ENCODE measurements at regions not wholly inside any gene's neighbourhood (a gene's known extent, or its start where the extent isn't known, plus 50 kb on each side); places are given as distances from the start of the nearest gene placed in this dataset.

GRCh38 chr5:26229848-26230247 is 808.5 kb downstream of the CDH9 start:
- H3K27ac Mint-ChIP-seq, result no peak overlapping the region
- ChIA-PET POLR2A (no interaction called here), CTCF (no interaction called here)
- DNase-seq, result no peak
- H3K4me1 Mint-ChIP-seq (ENCODE audit: low read depth), result no peaks in the 10 kb centered on the region
- peaks cover 30% of the 10 kb centered on the region for H3K9me3 Mint-ChIP-seq
- H3K4me3 Mint-ChIP-seq, result no peak overlapping the region
- no peaks in the 10 kb centered on the region for H3K27me3 Mint-ChIP-seq
- H3K36me3 Mint-ChIP-seq, result no peaks in the 10 kb centered on the region
- intact Hi-C loops (cut with micrococcal nuclease), result no loop called here

DNA sequence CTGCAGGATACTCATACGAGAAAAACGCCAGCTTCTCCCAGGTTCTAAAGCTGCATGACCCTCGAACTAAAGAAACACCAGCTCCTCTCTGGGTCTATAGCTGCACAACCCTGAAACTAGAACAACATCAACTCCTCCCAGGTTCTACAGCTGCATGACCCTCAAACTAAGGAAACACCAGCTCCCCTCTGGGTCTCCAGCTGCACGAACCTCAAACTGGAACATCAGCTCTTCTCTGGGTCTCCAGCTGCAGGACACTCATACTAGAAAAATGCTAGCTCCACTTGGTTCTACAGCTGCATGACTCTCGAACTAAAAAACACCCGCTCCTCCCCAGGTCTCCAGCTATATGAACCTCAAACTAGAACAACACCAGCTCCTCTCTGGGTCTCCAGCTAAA is 811.1 kb downstream of the CDH9 start:
- Mint-ChIP-seq H3K4me1 (ENCODE audit: low read depth) (no peaks in the 10 kb centered on the region), H3K9me3 (peaks cover 28% of the 10 kb centered on the region), H3K36me3 (no peaks in the 10 kb centered on the region), H3K4me3 (no peak overlapping the region), H3K27me3 (no peaks in the 10 kb centered on the region), H3K27ac (no peak overlapping the region)
- CTCF ChIA-PET, result no interaction called here
- no peak for DNase-seq
- intact Hi-C loops (cut with micrococcal nuclease), result no loop called here
- POLR2A ChIA-PET, result no interaction called here

DNA sequence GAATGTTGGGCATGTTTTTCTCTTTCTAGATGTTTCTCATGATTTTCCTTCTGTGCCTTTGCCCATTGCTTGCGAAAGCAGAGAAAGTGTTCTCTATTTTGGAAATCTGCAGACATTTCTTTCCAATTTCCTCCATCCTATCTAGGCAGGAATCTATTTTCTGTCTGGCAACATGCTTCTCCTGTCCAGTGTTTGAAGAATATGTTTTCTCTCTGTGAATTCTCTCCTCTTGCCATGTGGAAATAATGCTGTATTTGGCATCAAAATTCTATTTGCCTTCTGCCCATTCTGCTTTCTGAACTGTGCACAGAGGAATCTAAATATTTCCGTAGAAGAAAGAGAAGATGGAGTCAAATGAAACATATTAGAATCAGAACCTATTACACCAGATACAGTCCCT is 833.3 kb downstream of the CDH9 start:
- ChIA-PET POLR2A (no interaction called here), CTCF (no interaction called here)
- no peaks in the 10 kb centered on the region for H3K27me3 Mint-ChIP-seq
- H3K4me3 Mint-ChIP-seq, result no peak overlapping the region
- intact Hi-C loops (cut with micrococcal nuclease), result no loop called here
- no peaks in the 10 kb centered on the region for H3K36me3 Mint-ChIP-seq
- DNase-seq, result no peak
- peaks cover 4% of the 10 kb centered on the region for H3K9me3 Mint-ChIP-seq
- H3K4me1 Mint-ChIP-seq (ENCODE audit: low read depth), result no peaks in the 10 kb centered on the region
- H3K27ac Mint-ChIP-seq, result no peak overlapping the region

DNA sequence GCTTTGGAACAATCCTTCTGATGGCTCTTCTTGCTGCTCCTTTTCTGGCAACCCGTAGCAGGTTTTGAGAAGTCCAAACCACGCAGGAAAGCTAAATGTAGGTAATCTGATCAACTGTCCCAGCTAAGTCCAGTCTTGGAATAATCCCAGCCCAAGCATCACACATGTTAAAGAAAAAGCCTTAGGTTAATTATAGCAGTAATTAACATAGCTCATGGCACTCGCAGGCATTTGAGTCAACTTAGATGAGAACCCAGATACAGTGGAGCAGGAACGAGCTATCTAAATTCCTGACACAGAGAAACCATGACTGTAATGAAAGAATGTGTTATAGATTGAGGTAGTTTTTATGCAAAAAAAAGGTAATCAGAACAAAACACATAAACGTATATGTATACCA is 844.8 kb downstream of the CDH9 start:
- CTCF ChIA-PET, result no interaction called here
- no peak for DNase-seq
- H3K4me1 Mint-ChIP-seq (ENCODE audit: low read depth), result no peaks in the 10 kb centered on the region
- intact Hi-C loops (cut with micrococcal nuclease), result no loop called here
- H3K27me3 Mint-ChIP-seq, result no peaks in the 10 kb centered on the region
- H3K36me3 Mint-ChIP-seq, result no peaks in the 10 kb centered on the region
- no peak overlapping the region for H3K27ac Mint-ChIP-seq
- POLR2A ChIA-PET, result no interaction called here
- peaks cover 25% of the 10 kb centered on the region for H3K9me3 Mint-ChIP-seq
- H3K4me3 Mint-ChIP-seq, result no peak overlapping the region

DNA sequence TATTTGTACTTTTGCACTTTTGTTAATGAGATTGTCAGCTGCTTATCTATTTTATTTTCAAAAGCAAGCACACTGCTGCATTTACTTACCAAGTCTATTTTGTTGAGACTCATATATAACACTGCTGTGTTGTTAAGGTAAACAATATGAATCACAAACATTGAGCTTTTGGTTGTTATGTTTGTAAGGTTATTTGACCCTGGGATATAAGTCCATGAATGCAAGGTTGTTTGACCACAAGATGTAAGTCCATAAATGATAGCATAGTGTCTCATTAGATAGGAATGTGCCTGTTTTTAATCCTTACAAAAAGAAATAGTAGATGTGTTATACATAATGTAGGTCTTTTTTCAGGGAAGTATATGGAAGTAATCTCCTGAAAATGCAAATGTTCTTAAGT is 845.9 kb downstream of the CDH9 start:
- H3K27ac Mint-ChIP-seq, result no peak overlapping the region
- H3K4me3 Mint-ChIP-seq, result no peak overlapping the region
- no peaks in the 10 kb centered on the region for H3K27me3 Mint-ChIP-seq
- ChIA-PET CTCF (no interaction called here), POLR2A (no interaction called here)
- no peaks in the 10 kb centered on the region for H3K36me3 Mint-ChIP-seq
- intact Hi-C loops (cut with micrococcal nuclease), result no loop called here
- H3K9me3 Mint-ChIP-seq, result peaks cover 19% of the 10 kb centered on the region
- no peak for DNase-seq
- no peaks in the 10 kb centered on the region for H3K4me1 Mint-ChIP-seq (ENCODE audit: low read depth)

DNA sequence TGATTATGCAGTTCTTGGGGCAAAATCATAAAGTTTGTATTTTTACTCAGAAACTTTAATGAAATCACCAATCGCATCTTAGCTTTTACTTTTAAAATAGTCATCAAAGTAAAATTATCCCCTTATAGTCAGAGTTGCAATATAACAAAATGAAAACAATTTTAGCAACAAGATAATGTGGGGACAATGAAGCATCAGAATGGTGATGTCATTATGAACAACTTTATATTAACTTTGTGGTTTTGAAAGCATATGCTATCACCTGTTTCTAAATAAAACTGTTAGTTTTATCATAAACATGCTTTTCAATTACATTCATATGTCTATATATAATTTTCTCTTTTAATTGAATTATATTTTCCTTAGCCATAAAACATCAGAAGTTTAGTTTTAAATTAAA is 856.8 kb downstream of the CDH9 start:
- intact Hi-C loops (cut with micrococcal nuclease), result no loop called here
- Mint-ChIP-seq H3K4me3 (no peak overlapping the region), H3K27me3 (no peaks in the 10 kb centered on the region), H3K9me3 (peaks cover 11% of the 10 kb centered on the region), H3K27ac (no peak overlapping the region), H3K4me1 (ENCODE audit: low read depth) (no peaks in the 10 kb centered on the region), H3K36me3 (no peaks in the 10 kb centered on the region)
- CTCF ChIA-PET, result no interaction called here
- no peak for DNase-seq
- POLR2A ChIA-PET, result no interaction called here

- ChIA-PET CTCF (no interaction called here), POLR2A (no interaction called here)
- intact Hi-C loops (cut with micrococcal nuclease), result no loop called here
- H3K27me3 Mint-ChIP-seq, result no peaks in the 10 kb centered on the region
- no peaks in the 10 kb centered on the region for H3K36me3 Mint-ChIP-seq
- no peaks in the 10 kb centered on the region for H3K4me1 Mint-ChIP-seq (ENCODE audit: low read depth)
- peaks cover 27% of the 10 kb centered on the region for H3K9me3 Mint-ChIP-seq
- DNase-seq, result no peak
- H3K27ac Mint-ChIP-seq, result no peak overlapping the region
- no peak overlapping the region for H3K4me3 Mint-ChIP-seq
These were observed 889.7 kb downstream of the CDH9 start for GRCh38 chr5:26148569-26149107.

DNA sequence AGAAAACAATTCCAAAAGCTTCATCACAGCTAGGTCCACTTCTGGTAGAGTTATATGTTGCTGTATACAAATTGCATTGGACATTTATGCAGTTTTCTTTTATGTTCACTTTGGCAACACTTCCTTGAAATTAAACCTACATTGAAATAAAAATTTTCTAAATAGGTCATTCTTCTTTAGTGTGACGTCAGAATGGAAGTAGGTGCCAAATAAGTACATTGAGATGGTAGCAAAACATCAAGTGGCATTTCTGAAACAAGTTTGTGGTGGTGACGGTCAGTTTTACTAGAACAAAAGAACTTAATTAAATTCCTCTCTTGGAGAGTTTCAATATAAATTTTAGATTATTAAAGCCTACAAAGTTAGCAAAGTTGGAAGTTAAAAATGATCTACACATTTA is 895.1 kb downstream of the CDH9 start:
- Mint-ChIP-seq H3K27me3 (no peaks in the 10 kb centered on the region), H3K27ac (no peak overlapping the region), H3K4me1 (ENCODE audit: low read depth) (no peaks in the 10 kb centered on the region), H3K4me3 (no peak overlapping the region), H3K36me3 (no peaks in the 10 kb centered on the region), H3K9me3 (peaks cover 13% of the 10 kb centered on the region)
- intact Hi-C loops (cut with micrococcal nuclease), result no loop called here
- POLR2A ChIA-PET, result no interaction called here
- CTCF ChIA-PET, result no interaction called here
- DNase-seq, result no peak

GRCh38 chr5:26121338-26121737 is 917.0 kb downstream of the CDH9 start:
- Mint-ChIP-seq H3K36me3 (no peaks in the 10 kb centered on the region), H3K9me3 (peaks cover 19% of the 10 kb centered on the region), H3K4me1 (ENCODE audit: low read depth) (no peaks in the 10 kb centered on the region), H3K27me3 (no peaks in the 10 kb centered on the region), H3K4me3 (no peak overlapping the region), H3K27ac (no peak overlapping the region)
- POLR2A ChIA-PET, result no interaction called here
- DNase-seq, result no peak
- CTCF ChIA-PET, result no interaction called here
- intact Hi-C loops (cut with micrococcal nuclease), result no loop called here

GRCh38 chr5:26104175-26104574 is 934.2 kb downstream of the CDH9 start:
- H3K4me3 Mint-ChIP-seq, result no peak overlapping the region
- no peak for DNase-seq
- no peaks in the 10 kb centered on the region for H3K4me1 Mint-ChIP-seq (ENCODE audit: low read depth)
- ChIA-PET CTCF (no interaction called here), POLR2A (no interaction called here)
- H3K27me3 Mint-ChIP-seq, result no peaks in the 10 kb centered on the region
- peaks cover 12% of the 10 kb centered on the region for H3K9me3 Mint-ChIP-seq
- intact Hi-C loops (cut with micrococcal nuclease), result no loop called here
- H3K27ac Mint-ChIP-seq, result no peak overlapping the region
- no peaks in the 10 kb centered on the region for H3K36me3 Mint-ChIP-seq

DNA sequence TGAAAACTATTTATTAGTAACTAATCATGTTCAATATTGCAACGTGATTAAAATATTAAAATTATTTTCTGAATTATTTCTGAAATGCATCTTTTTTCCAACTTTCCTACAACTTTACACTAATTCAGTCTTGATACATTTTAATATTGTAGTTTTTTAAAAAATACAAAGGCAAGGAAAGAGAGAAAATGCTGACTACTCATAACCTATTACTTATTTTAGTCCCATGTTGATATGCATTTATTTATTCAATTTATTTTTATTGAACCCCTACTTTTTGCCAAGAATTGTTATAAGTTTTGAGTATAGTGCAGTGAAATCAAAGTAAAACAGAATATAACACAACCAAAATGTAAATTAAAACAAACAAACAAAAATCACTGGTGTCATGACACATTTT is 978.2 kb downstream of the CDH9 start:
- Mint-ChIP-seq H3K9me3 (peaks cover 23% of the 10 kb centered on the region), H3K27me3 (no peaks in the 10 kb centered on the region), H3K4me3 (no peak overlapping the region), H3K4me1 (ENCODE audit: low read depth) (no peaks in the 10 kb centered on the region), H3K36me3 (no peaks in the 10 kb centered on the region), H3K27ac (no peak overlapping the region)
- CTCF ChIA-PET, result no interaction called here
- POLR2A ChIA-PET, result no interaction called here
- intact Hi-C loops (cut with micrococcal nuclease), result no loop called here
- DNase-seq, result no peak

- no peaks in the 10 kb centered on the region for H3K27me3 Mint-ChIP-seq
- H3K4me1 Mint-ChIP-seq (ENCODE audit: low read depth), result no peaks in the 10 kb centered on the region
- CTCF ChIA-PET, result no interaction called here
- H3K4me3 Mint-ChIP-seq, result no peak overlapping the region
- POLR2A ChIA-PET, result no interaction called here
- intact Hi-C loops (cut with micrococcal nuclease), result no loop called here
- H3K27ac Mint-ChIP-seq, result no peak overlapping the region
- DNase-seq, result no peak
- no peaks in the 10 kb centered on the region for H3K36me3 Mint-ChIP-seq
- H3K9me3 Mint-ChIP-seq, result peaks cover 26% of the 10 kb centered on the region
These were observed 983.8 kb downstream of the CDH9 start for GRCh38 chr5:26054594-26054993.

GRCh38 chr5:26034813-26035212 is 1003.6 kb downstream of the CDH9 start:
- POLR2A ChIA-PET, result no interaction called here
- CTCF ChIA-PET, result no interaction called here
- Mint-ChIP-seq H3K27me3 (no peaks in the 10 kb centered on the region), H3K4me3 (no peak overlapping the region), H3K36me3 (no peaks in the 10 kb centered on the region), H3K27ac (no peak overlapping the region), H3K9me3 (peaks cover 23% of the 10 kb centered on the region), H3K4me1 (ENCODE audit: low read depth) (no peaks in the 10 kb centered on the region)
- no peak for DNase-seq
- intact Hi-C loops (cut with micrococcal nuclease), result no loop called here

GRCh38 chr5:26031481-26031880 is 1006.9 kb downstream of the CDH9 start:
- Mint-ChIP-seq H3K36me3 (no peaks in the 10 kb centered on the region), H3K4me3 (no peak overlapping the region), H3K9me3 (peaks cover 13% of the 10 kb centered on the region), H3K4me1 (ENCODE audit: low read depth) (no peaks in the 10 kb centered on the region), H3K27ac (no peak overlapping the region), H3K27me3 (no peaks in the 10 kb centered on the region)
- POLR2A ChIA-PET, result no interaction called here
- intact Hi-C loops (cut with micrococcal nuclease), result no loop called here
- DNase-seq, result no peak
- CTCF ChIA-PET, result interaction anchor here (0.7 kb wide), 1 partner anchor 73 kb away, joined by 3 read pairs; no protein-coding TSS in a partner anchor

Measured in activated CD4-positive, alpha-beta memory T cell treated with anti-CD3 and anti-CD28 coated beads for 36 hours (primary cell).